ENCODE measurements at regions not wholly inside any gene's neighbourhood (a gene's known extent, or its start where the extent isn't known, plus 50 kb on each side); places are given as distances from the start of the nearest gene placed in this dataset.

DNA sequence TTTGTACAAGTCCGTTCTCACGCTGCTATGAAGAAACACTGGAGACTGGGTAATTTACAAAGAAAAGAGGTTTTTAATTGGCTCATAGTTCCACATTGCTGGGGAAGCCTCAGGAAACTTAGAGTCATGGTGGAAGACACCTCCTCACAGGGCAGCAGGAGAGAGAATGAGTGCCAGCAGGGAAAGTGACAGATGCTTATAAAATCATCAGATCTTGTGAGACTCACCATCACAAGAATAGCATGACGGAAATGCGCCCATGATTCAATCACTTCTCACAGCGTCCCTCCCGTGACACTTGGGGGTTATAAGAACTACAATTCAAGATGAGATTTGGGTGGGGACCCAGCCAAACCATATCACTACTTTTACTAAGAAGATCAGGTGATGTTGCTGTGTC is 285.8 kb downstream of the TMX3 start:
- TF ChIP-seq, protein P1, sequence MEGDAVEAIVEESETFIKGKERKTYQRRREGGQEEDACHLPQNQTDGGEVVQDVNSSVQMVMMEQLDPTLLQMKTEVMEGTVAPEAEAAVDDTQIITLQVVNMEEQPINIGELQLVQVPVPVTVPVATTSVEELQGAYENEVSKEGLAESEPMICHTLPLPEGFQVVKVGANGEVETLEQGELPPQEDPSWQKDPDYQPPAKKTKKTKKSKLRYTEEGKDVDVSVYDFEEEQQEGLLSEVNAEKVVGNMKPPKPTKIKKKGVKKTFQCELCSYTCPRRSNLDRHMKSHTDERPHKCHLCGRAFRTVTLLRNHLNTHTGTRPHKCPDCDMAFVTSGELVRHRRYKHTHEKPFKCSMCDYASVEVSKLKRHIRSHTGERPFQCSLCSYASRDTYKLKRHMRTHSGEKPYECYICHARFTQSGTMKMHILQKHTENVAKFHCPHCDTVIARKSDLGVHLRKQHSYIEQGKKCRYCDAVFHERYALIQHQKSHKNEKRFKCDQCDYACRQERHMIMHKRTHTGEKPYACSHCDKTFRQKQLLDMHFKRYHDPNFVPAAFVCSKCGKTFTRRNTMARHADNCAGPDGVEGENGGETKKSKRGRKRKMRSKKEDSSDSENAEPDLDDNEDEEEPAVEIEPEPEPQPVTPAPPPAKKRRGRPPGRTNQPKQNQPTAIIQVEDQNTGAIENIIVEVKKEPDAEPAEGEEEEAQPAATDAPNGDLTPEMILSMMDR (conservative IDR thresholded peaks at IDR 0.05): no peak
- no peak for TF ChIP-seq EZH2 (IDR thresholded peaks at IDR 0.05; ENCODE audit: low read depth)
- H2AFZ ChIP-seq: no peak overlapping the region
- H3K4me1 ChIP-seq (replicated peaks; ENCODE audit: insufficient read depth): no peaks in the 10 kb centered on the region
- H3K4me2 ChIP-seq: no peak overlapping the region
- no peaks in the 10 kb centered on the region for H3K9me2 ChIP-seq (ENCODE audit: insufficient read depth)
- no peaks in the 10 kb centered on the region for H3K36me3 ChIP-seq (ENCODE audit: low read depth)
- no peaks in the 10 kb centered on the region for H3K9me3 ChIP-seq (ENCODE audit: insufficient read depth, low read depth)
- H3K27ac ChIP-seq: no peak overlapping the region
- no peaks in the 10 kb centered on the region for H3F3A ChIP-seq (ENCODE audit: insufficient read depth, low read depth)
- ChIA-PET CTCF (no interaction called here), POLR2A (ENCODE audit: unreplicated experiment) (no interaction called here)
- no peaks in the 10 kb centered on the region for H3K79me2 ChIP-seq (ENCODE audit: low read depth)
- no peaks in the 10 kb centered on the region for H3K27me3 ChIP-seq (ENCODE audit: insufficient read depth, low read depth)
- BruUV-seq (replicated peaks): no TSS peak
- no peak for DNase-seq
- intact Hi-C loops (cut with micrococcal nuclease; ENCODE audit: unreplicated experiment): no loop called here
- no peak overlapping the region for H3K4me3 ChIP-seq
- no peaks in the 10 kb centered on the region for H4K20me1 ChIP-seq (ENCODE audit: insufficient read depth)

DNA sequence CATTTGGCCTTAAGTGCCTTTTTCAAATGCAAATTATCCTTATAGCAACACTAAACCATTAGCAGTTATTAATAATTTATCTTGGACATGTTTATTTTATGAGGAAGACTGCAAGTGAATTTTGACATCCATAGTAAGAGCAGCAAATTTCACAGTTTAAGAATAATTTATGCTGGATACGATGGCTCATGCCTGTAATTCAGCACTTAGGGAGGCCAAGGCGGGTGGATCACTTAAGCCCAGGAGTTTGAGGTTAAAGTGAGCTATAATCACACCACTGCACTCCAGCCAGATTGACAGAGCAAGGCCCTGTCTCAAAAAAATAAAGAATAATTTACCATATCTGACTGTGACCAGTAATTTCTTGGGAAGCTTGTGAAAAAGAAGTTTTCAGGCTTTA is 286.2 kb downstream of the TMX3 start:
- intact Hi-C loops (cut with micrococcal nuclease; ENCODE audit: unreplicated experiment): no loop called here
- POLR2A ChIA-PET (ENCODE audit: unreplicated experiment): no interaction called here
- no peaks in the 10 kb centered on the region for H3K27me3 ChIP-seq (ENCODE audit: insufficient read depth, low read depth)
- BruUV-seq (replicated peaks): no TSS peak
- H3K4me3 ChIP-seq: no peak overlapping the region
- no peak for DNase-seq
- no peaks in the 10 kb centered on the region for H3K36me3 ChIP-seq (ENCODE audit: low read depth)
- no peaks in the 10 kb centered on the region for H3K9me3 ChIP-seq (ENCODE audit: insufficient read depth, low read depth)
- H3K4me1 ChIP-seq (replicated peaks; ENCODE audit: insufficient read depth): no peaks in the 10 kb centered on the region
- H3K9me2 ChIP-seq (ENCODE audit: insufficient read depth): no peaks in the 10 kb centered on the region
- CTCF ChIA-PET: no interaction called here
- H2AFZ ChIP-seq: no peak overlapping the region
- H3K4me2 ChIP-seq: no peak overlapping the region
- TF ChIP-seq EZH2 (IDR thresholded peaks at IDR 0.05; ENCODE audit: low read depth): no peak
- TF ChIP-seq, protein P1 (conservative IDR thresholded peaks at IDR 0.05): no peak
- no peaks in the 10 kb centered on the region for H3K79me2 ChIP-seq (ENCODE audit: low read depth)
- H4K20me1 ChIP-seq (ENCODE audit: insufficient read depth): no peaks in the 10 kb centered on the region
- H3F3A ChIP-seq (ENCODE audit: insufficient read depth, low read depth): no peaks in the 10 kb centered on the region
- no peak overlapping the region for H3K27ac ChIP-seq

DNA sequence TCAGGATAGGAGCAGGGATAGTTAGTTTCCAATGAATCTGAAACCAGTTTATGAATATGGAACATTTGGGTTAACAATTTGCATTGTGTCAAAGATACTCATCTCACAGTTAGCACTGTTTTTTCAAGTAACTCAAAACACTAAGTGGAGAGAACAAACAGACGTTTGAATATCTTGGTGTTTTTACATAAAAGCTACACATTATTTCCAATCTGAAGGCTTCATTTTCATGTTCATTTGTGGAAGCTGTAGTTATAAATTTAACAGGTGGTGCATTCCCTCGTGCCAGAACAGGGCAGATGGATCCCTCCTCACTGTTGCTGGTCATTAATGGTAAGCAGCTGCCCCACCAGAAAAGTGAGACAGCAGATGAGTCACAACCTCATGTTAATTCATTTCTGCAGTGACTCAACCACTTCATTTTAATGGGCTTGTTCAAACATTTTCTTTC is 286.9 kb downstream of the TMX3 start:
- DNase-seq: no peak
- CTCF ChIA-PET: no interaction called here
- no peak for TF ChIP-seq EZH2 (IDR thresholded peaks at IDR 0.05; ENCODE audit: low read depth)
- TF ChIP-seq, protein P1 (conservative IDR thresholded peaks at IDR 0.05): no peak
- H3K4me2 ChIP-seq: no peak overlapping the region
- H3K79me2 ChIP-seq (ENCODE audit: low read depth): no peaks in the 10 kb centered on the region
- H3K27ac ChIP-seq: no peak overlapping the region
- H3K4me1 ChIP-seq (replicated peaks; ENCODE audit: insufficient read depth): no peaks in the 10 kb centered on the region
- POLR2A ChIA-PET (ENCODE audit: unreplicated experiment): no interaction called here
- no peak overlapping the region for H2AFZ ChIP-seq
- no peak overlapping the region for H3K4me3 ChIP-seq
- H3K27me3 ChIP-seq (ENCODE audit: insufficient read depth, low read depth): no peaks in the 10 kb centered on the region
- H3K9me3 ChIP-seq (ENCODE audit: insufficient read depth, low read depth): no peaks in the 10 kb centered on the region
- no peaks in the 10 kb centered on the region for H4K20me1 ChIP-seq (ENCODE audit: insufficient read depth)
- no TSS peak for BruUV-seq (replicated peaks)
- intact Hi-C loops (cut with micrococcal nuclease; ENCODE audit: unreplicated experiment): no loop called here
- no peaks in the 10 kb centered on the region for H3K36me3 ChIP-seq (ENCODE audit: low read depth)
- H3F3A ChIP-seq (ENCODE audit: insufficient read depth, low read depth): no peaks in the 10 kb centered on the region
- H3K9me2 ChIP-seq (ENCODE audit: insufficient read depth): no peaks in the 10 kb centered on the region
